ENCODE measurements at regions not wholly inside any gene's neighbourhood (a gene's known extent, or its start where the extent isn't known, plus 50 kb on each side); places are given as distances from the start of the nearest gene placed in this dataset.

DNA sequence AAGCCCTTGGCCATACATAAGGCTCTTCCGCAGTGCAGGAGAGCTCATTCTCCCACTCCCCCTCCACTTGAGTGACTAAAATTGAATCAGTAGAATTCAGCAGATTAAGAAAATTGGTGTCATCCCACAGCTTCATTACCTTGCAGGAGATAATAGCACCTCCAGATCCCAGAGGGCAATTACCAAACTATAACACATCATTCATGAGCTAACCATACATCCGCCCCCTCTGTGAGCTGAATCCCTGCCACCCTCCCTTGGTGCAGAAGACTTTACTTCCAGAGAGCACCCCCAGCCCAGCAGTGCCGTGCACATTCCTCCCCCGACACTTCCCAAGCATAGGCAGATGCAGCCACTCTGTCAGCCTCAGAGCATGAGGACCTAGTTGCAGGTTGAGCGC lies 496.5 kb upstream of the B3GAT1 start:
- DNase-seq (ENCODE audit: low read depth in 2 of 2), result no peak

DNA sequence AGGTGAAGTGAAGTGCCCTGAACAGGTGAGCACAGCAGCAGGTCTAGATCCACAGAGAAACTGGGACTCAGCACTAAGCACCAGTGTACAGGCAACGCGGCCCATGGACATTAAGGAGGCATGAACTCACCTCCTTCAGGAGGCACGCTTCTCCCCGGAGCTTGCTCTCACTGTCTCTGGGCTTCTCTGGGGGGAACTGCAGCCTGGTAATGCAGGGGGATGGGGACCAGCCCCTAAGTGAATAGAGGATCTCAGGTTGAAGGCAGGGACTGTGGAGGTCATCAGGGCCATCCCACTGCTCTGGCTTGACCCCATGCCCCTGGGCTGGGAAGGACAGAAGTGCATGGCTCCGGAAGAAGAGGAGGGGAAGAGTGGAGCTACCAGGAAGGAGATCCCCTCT lies 495.6 kb upstream of the B3GAT1 start:
- no peak for DNase-seq (ENCODE audit: low read depth in 2 of 2)

DNA sequence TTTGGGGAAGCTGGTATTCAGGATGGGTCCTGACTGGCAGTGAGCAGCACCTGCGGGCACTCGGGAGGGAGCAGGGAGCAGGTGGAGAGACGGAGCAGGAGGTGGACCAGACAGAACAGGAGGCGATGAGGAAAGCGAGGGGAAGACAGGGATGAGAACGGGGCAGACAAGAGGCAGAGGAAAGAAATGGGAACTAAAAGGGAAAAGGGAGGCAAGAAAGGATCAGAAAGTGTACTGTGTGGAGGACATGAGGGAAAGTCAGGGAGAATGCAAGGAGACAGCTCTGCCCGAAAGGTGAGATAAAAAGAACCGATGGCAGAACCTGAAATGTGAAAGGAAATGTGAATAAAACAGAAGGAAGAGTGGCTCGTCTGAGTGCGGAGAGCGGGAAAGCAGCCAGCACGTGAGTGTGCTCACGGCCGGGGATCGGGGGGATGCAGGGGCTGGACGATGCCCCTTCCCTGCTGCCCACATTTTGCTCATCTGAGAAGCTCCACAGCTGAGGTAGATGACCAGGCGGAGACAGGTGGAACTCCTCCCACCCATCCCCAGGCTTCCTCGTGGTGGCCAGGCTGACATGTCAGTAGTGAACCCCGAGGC lies 494.4 kb upstream of the B3GAT1 start:
- DNase-seq (ENCODE audit: low read depth in 2 of 2), result no peak

DNA sequence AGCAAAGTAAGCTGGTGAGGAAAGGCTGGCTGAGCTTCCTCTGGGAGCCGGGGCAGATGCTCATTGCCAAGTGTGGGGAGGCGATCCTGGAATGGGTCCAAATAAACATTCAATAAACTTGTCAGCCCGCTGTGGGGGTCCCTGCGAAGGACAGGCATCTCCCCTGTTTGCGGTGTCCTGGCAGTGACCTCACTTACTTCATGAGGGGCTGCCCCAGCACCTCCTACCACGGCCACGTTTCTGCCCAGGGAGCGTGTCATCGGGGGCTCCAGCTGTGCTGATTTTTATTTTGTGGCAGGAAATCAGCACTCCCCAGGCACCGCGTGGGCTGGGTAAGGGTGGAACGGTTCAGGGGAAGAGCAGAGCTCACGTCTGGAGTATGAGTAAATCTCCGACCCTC lies 493.9 kb upstream of the B3GAT1 start:
- no peak for DNase-seq (ENCODE audit: low read depth in 2 of 2)

DNA sequence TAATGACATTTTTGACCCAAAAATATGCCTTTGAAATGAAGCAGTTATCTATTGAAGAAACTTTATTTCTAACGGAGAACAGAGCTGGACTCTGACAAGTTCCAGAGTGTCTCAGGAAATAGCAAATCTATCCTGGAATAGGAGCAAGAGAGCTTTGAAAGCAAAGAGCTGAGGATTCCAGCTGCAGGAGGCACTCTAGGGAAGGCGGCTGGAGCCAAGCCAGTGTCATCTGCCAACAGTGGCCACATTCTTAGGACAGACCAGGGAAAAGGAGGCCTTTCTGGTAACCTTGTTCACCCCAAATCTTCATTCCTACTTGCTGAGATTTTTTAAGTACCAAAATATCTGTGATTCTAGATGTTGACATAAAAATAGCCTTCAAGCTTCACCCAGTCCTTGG lies 493.5 kb upstream of the B3GAT1 start:
- no peak for DNase-seq (ENCODE audit: low read depth in 2 of 2)

DNA sequence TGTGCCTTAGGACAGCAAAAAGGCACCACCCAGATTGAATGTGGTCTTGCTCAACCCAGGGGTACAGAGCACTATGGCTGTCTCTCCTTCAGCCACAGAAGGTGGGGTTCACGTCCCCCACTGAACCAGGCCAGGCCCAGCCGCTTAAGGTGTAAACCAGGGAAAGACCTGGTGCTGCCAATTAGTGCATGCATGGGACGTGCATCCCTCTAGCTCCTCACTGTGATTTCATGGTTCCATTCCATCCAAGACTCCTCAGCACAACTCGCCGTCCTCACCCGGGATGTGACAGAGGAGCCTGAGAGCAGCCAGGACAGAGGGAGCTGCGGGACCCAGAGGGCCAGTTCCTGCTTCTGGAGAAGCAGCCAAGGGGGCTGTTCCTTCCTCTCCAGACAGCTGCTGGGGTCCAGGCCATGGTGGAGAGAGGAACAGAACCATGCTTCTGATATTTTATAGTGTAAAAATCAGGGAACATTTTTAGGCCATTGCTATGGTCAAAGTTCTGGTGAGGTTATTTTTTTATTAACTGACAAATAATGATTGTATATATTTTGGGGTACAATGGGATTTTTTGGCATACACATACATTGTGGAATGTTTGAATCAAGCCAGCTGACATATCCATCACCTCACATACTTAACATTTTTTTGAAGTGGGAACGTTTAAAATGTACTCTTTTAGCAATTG lies 492.2 kb upstream of the B3GAT1 start:
- no peak for DNase-seq (ENCODE audit: low read depth in 2 of 2)

DNA sequence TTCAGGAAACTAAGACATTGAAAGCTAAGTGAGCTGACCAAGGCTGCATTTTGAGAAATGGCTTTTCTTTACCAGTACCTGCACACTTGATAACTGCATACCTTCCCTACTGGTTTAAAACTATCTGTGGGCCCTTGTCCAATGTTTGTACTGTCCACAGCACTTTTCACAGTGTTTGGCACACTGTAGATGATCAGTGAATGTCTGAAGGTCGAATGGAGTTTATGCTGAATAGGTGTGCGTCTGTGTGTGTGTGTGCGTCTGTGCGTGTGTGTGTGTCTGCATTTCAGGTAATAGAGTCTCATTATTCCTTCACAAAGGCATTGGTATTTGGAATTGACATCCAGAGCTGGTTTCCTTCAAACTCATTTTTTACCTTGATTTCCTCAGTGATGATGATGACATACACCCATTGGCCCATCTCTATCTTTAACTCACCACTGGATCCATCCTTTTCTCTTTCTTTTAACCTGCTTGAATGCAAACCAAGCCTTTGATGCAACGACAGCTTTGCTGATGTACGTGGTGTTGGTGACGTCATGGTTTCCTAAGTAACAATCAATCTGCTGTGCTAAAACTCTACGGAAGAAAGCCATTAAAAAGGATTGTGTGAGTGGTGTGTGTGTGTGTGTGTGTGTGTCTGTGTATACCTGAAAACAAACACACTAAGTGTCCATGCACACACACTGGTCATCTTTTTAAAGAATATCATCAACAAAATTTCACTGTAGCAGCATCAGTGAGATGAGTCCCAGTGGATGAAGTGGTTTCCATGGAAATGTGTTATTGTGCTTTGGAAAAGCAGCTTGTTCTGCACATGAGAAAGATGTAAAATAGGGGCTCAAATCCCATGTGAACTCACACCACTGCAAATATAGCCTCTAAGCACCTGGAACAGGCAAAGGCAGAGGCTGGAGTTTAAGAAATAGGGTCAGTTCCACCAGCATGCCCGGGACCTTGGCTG lies 490.2 kb upstream of the B3GAT1 start:
- DNase-seq (ENCODE audit: low read depth in 2 of 2), result no peak

DNA sequence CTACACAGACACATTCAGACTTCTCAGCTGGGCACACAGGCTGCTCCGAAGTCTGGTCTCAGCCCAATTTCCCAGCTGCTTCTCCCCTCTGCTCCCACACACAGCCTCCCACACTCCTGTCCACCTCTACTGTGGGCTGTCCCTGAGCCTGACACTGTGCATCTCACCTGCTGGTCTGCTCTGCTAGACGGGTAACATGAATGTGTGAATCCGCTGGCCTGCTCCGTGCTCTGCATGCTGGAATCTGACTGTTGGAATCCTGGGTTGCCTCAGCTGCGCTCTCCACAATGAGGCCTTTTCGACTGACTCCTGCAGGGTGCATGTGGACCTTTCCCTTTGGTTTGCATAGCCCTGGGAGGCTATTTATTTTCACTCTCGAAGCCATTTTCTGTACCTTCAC lies 489.5 kb upstream of the B3GAT1 start:
- DNase-seq (ENCODE audit: low read depth in 2 of 2), result no peak

DNA sequence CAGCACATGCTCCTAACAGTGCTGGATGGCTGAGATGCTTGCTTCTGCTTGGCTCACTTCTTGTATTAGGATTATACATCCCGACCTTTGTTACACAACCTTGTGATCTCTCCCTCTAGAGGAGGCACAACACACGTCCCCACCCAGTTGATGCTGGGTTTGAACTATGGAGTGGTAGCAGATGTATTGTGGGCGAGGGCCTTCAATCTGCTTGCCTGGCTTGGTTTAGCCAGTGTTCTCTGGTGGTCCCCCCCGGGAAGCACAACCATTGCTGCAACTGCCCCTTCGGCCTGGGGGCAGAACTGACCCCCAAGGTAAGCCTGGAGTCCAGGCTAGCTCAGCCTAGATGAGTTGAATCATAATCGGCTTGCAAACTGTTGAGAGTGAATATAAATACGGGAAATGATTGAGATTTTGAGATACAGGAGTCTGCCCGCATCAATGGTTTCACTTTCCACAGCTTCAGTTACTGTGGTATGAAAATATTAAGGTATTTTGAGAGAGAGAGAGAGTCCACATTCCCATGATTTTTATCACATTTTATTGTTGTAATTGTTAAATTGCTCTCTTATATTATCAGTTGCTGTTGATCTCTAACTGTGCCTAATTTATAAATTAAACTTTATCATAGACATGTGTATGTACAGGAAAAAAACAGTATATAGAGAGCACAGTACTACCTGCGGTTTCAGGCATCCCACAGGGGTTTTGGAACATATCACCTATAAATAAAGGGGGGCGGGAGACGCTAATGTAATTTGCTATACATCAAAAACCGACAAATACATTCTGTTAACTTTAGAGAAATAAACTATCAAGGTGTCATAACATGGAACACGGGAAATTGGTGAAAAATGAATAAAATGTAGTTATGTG lies 482.0 kb upstream of the B3GAT1 start:
- no peak for DNase-seq (ENCODE audit: low read depth in 2 of 2)

DNA sequence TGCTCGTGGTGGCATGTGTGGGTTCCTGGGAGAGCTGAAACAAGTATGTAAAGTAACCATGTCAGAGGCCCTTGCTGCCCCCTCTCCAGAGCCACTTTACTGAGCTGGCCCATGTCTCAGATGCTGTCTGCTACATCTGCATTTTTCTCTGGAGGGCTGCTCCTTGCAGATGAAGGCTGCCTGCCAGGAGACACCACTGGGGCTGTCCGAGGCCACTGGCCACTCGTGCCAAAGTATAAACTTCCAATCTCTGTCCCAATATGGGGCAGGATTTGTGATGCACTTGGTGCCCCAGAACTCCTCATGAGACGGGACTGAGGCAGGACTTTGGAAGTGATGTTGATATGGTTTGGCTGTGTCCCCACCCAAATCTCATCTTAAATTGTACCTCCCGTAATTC lies 478.4 kb upstream of the B3GAT1 start:
- no peak for DNase-seq (ENCODE audit: low read depth in 2 of 2)

DNA sequence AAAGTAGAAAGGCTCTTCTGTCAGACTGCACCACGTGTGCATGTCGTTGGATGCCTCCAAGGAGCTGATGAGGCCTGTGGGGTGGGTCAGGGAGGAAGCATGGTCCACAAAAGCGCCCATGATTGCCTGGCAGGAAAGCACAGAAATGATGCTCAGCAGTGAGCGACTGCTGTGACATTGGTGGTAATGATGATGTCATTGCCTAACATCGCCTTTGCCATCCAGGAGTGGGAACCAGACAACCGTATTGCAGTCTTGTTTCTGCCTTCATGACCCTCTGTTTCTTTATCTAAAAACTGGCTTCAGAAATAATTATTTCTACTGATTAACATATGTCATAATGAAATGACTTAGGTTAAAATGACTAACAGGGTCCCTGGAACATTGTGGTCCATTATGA lies 477.8 kb upstream of the B3GAT1 start:
- DNase-seq (ENCODE audit: low read depth in 2 of 2), result no peak

DNA sequence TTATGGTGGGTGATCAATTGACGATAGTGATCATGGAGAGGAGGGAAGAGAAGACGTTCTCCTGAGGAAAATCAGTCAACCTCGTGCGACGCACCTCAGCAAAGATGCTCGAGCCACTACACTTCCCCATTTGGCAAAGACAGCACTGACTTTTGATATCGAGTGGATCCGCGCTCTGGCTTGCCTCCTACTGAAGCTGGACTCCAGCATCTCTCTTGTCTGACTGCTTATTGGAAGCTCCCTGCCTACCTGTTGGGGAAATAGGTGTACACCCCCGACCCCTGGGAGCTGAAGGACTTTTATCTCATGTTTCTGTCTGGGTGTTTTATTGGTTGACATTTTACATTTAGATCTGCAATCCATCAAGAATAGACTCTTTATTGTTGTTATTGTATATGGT lies 476.8 kb upstream of the B3GAT1 start:
- no peak for DNase-seq (ENCODE audit: low read depth in 2 of 2)

DNA sequence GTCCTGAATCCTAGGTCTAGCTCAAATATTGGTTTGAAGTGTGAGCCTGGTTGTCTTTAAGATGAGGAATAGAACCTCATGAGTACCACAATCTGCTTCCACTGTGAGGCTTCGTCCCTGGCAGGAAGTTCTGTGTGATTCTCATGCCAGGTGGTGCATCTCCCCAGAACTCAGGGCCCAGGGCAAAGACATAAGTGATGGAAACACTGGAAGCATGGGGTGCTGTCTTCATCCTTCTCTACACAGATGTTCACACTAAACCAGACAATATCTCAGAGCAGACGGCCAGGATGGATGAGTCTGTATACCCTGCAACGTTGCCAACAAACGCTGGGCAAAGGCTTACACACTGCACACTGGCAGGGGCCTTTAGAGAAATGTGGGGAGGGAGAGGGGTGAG lies 475.9 kb upstream of the B3GAT1 start:
- DNase-seq (ENCODE audit: low read depth in 2 of 2), result no peak

DNA sequence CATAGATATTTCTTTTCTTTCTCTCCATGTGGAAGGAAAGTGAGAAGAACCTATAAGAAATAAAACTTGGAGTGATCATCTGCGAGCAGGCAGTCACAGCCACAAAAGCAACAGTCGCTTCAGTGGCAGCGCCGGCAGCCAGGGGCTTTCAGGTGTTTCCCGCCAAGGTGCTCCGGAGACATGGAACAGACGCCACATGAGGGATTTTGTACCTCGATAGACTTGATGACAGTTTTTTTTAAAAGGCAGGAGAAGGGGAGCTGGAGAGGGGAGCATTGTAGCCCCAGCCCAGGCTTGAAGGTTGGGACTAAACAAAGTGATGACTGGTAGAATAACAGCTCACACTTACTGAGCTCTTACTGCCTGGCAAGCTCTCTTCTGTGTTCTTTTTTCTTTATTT lies 471.4 kb upstream of the B3GAT1 start:
- DNase-seq (ENCODE audit: low read depth in 2 of 2), result no peak

DNA sequence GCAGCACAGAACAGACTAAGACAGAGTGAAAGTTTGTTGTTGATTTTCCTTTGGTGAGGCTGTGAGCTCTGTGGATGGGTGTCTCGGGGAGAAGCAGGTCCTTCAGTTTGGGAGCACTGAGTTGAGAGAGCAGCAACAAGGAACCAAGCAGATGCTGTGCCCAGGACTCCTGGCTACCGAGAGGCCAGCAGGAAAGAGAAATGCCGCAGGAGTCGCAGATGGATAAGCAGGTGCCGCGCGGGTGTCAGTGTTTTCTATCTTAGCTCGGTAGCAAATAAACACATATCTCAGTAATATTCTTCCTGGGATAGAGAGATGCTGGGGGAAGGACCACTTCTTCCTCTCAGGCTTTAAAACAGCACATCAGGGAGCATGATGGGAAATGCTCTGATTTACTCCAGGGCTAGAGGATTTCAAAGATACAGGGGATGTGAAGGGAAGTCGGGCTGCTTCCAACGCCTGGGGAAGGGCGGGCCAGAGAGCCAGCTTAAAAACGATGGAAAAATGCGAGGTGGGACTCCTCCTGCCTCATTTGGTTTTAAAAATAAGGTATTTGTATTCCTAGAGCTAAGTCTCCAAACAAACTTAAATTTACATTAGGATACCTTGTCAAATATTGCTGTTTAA lies 470.7 kb upstream of the B3GAT1 start:
- no peak for DNase-seq (ENCODE audit: low read depth in 2 of 2)

DNA sequence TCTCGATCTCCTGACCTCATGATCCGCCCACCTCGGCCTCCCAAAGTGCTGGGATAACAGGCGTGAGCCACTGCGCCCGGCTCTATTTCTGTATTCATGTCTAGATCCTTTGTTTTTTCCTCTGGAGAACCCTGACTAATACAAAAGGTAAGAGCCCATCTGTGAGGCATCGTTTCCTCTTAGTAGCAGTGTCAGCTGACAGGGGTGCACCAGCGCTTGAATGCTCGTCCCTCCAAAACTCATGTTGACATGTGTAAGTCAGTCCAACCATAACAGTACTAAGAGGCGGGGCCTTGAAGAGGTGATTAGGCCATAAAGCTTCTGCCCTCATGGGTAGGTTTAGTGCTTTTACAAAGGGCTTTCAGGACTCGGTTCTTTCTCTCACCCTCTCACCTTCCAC lies 470.1 kb upstream of the B3GAT1 start:
- DNase-seq (ENCODE audit: low read depth in 2 of 2), result no peak

DNA sequence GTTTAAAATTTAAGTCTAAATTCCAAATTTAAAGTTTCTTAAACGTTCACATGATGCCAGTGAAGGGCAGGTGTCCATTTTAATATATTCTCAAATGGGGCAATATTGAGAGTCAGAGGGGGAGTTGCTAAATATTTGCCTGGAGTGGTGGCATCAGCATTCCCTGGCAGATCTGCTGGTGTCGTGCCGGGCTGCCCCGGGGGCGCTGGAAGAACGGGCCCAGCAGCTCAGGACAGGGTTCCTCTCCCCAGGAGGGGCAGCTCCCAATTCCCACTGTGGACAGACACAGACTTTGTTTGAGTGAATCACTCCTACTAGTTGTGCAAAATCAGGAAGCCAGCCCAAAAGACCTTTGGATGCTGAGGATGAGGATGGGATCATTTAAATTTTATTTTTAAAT lies 468.7 kb upstream of the B3GAT1 start:
- no peak for DNase-seq (ENCODE audit: low read depth in 2 of 2)

DNA sequence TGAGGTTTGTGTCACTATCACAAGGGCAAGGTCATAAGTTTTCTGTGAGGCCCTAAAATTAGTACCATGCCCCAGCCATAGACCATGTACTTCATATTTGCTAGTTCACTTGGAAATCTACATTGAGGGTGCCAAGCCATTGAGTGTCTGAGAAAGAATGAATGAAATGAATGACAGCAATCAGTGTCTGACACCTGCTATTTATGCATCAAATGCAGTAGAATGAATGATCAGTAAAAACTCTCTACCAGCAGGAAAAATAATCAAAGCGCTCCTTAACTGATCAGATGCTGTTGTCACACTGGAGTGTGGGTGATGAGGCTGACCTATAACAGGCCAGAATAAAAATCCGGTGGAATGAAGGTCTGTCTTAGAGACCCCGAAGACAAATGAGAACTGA lies 467.9 kb upstream of the B3GAT1 start:
- no peak for DNase-seq (ENCODE audit: low read depth in 2 of 2)

DNA sequence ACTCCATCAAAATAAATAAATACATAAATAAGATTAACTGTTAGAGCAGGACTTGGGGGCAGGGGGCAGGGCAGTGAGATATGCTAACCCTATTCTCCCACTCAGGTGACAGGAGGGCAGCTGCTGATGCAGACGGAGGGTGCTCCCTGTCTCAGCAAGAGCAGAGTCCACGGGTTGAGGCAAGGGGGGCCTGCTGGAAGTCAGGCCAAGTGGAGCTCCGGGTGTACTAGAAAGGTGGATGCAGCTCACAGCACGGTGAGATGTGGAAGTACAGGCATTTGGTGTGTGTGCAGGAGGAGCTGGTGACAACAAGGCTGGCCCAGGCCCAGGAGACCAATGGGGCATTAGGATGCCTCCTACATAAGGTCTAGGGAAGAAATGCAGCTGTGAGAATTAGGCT lies 467.3 kb upstream of the B3GAT1 start:
- no peak for DNase-seq (ENCODE audit: low read depth in 2 of 2)

DNA sequence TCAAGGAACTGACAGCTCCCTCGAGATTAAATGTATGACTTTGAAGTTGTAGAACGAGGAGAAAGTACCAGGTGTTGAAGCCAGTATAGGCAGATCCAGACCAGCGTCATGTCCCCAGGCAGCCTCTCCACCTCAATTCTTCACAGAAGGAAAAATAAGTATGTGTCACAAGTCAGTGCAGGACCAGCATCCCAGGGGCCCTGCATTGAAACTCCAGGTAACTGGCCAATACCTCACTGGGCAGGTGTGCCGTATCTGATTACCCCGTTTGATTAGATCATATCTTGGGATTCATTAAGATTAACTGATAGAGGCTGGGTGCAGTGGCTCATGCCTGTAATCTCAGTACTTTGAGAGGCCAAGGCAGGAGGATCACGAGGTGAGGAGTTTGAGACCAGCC lies 466.7 kb upstream of the B3GAT1 start:
- DNase-seq (ENCODE audit: low read depth in 2 of 2), result no peak

DNA sequence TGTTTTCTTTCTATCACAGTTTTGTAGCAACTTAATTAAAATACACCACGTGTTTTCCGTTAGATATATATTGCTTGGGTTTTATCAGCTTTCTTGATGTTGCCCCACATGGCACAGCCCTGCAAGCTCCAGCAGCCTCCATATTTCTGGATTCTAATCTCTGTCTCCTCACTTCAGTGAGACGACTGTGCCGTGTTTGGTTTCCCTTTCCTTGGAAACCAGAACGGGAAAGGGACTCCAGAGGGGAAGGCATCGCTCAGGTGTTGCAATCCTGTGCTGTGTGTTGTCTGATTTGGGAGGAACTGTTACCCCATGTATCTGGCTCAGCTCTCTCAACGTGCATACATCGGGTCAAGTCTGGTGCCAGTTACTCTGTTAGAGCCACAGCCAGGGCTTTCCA lies 464.2 kb upstream of the B3GAT1 start:
- no peak for DNase-seq (ENCODE audit: low read depth in 2 of 2)

All from fibroblast of skin of left quadriceps (primary cell).